ENCODE measurements at regions not wholly inside any gene's neighbourhood (a gene's known extent, or its start where the extent isn't known, plus 50 kb on each side); places are given as distances from the start of the nearest gene placed in this dataset.
A peak's percentile ranks its signal among the peaks of the same experiment; 100 is the strongest.

- DNase-seq (ENCODE audit: low read depth in 2 of 2, low spot score in 1 of 2) = no peak
Observed at GRCh38 chr13:75231235-75231634, 250.7 kb downstream of the TBC1D4 start.

- no peak for DNase-seq (ENCODE audit: low read depth in 2 of 2, low spot score in 1 of 2)
Observed at GRCh38 chr13:75226733-75227435, 255.1 kb downstream of the TBC1D4 start.

- no peak for DNase-seq (ENCODE audit: low read depth in 2 of 2, low spot score in 1 of 2)
Observed at GRCh38 chr13:75226092-75226491, 255.9 kb downstream of the TBC1D4 start.

GRCh38 chr13:75225288-75226032 lies 256.5 kb downstream of the TBC1D4 start:
- DNase-seq (ENCODE audit: low read depth in 2 of 2, low spot score in 1 of 2) = no peak

- no peak for DNase-seq (ENCODE audit: low read depth in 2 of 2, low spot score in 1 of 2)
Observed at GRCh38 chr13:75224053-75224742, 257.8 kb downstream of the TBC1D4 start.

GRCh38 chr13:75222031-75222430 lies 259.9 kb downstream of the TBC1D4 start:
- DNase-seq (ENCODE audit: low read depth in 2 of 2, low spot score in 1 of 2) = no peak

- DNase-seq (ENCODE audit: low read depth in 2 of 2, low spot score in 1 of 2) = no peak
Observed at GRCh38 chr13:75220861-75221260, 261.1 kb downstream of the TBC1D4 start.

- DNase-seq (ENCODE audit: low read depth in 2 of 2, low spot score in 1 of 2) = no peak
Observed at GRCh38 chr13:75220238-75220542, 261.8 kb downstream of the TBC1D4 start.

GRCh38 chr13:75219479-75220237 lies 262.3 kb downstream of the TBC1D4 start:
- peak; percentile 63 to 68 for DNase-seq (ENCODE audit: low read depth in 2 of 2, low spot score in 1 of 2)

- no peak for DNase-seq (ENCODE audit: low read depth in 2 of 2, low spot score in 1 of 2)
Observed at GRCh38 chr13:75217949-75218348, 264.0 kb downstream of the TBC1D4 start.

GRCh38 chr13:75216038-75216437 lies 265.9 kb downstream of the TBC1D4 start:
- DNase-seq (ENCODE audit: low read depth in 2 of 2, low spot score in 1 of 2) = no peak

- DNase-seq (ENCODE audit: low read depth in 2 of 2, low spot score in 1 of 2) = no peak
Observed at GRCh38 chr13:75214846-75215245, 267.1 kb downstream of the TBC1D4 start.

GRCh38 chr13:75202981-75203380 lies 279.0 kb downstream of the TBC1D4 start:
- DNase-seq (ENCODE audit: low read depth in 2 of 2, low spot score in 1 of 2) = no peak

GRCh38 chr13:75197803-75198202 lies 284.2 kb downstream of the TBC1D4 start:
- no peak for DNase-seq (ENCODE audit: low read depth in 2 of 2, low spot score in 1 of 2)

- no peak for DNase-seq (ENCODE audit: low read depth in 2 of 2, low spot score in 1 of 2)
Observed at GRCh38 chr13:75196147-75196837, 285.7 kb downstream of the TBC1D4 start.

GRCh38 chr13:75195495-75196146 lies 286.3 kb downstream of the TBC1D4 start:
- no peak for DNase-seq (ENCODE audit: low read depth in 2 of 2, low spot score in 1 of 2)

GRCh38 chr13:75194717-75195462 lies 287.1 kb downstream of the TBC1D4 start:
- DNase-seq (ENCODE audit: low read depth in 2 of 2, low spot score in 1 of 2) = no peak

- DNase-seq (ENCODE audit: low read depth in 2 of 2, low spot score in 1 of 2) = no peak
Observed at GRCh38 chr13:75186379-75186778, 295.6 kb downstream of the TBC1D4 start.

- no peak for DNase-seq (ENCODE audit: low read depth in 2 of 2, low spot score in 1 of 2)
Observed at GRCh38 chr13:75181906-75182305, 300.1 kb downstream of the TBC1D4 start.
